Kidney (tissue), 13 donors: ENCODE measurements at regions not wholly inside any gene's neighbourhood (a gene's known extent, or its start where the extent isn't known, plus 50 kb on each side); places are given as distances from the start of the nearest gene placed in this dataset.

ENCODE experiments used
- DNase-seq, 5 donors: peaks; one replicate each; pipeline ENCODE4 v3.0.0-alpha.2; 2013 to 2020
- FAIRE-seq: peaks from 2 replicates; lab custom pipeline; 2012; peaks lifted over from hg19 to GRCh38; lab: Jason Lieb, UNC
- H3K27ac ChIP-seq, 2 donors: one replicate each; pipeline ENCODE4 v1.7.0; 2013; ENCODE audit warnings: low read depth in 2 of 2, low read length in 2 of 2, inconsistent platforms in 1 of 2
- H3K27me3 ChIP-seq: one replicate; pipeline ENCODE4 v1.7.1; 2013; ENCODE audit warnings: low read length, inconsistent platforms; ENCODE audit not compliant: control insufficient read depth, insufficient read depth
- H3K36me3 ChIP-seq, 3 donors: one replicate each; pipeline versions ENCODE4 v1.7.0 to v1.7.1; 2013; ENCODE audit warnings: low read length in 3 of 3, control low read depth in 1 of 3, inconsistent platforms in 1 of 3; ENCODE audit not compliant: insufficient read depth in 3 of 3, control insufficient read depth in 2 of 3
- H3K4me1 ChIP-seq, 3 donors: one replicate each; pipeline versions ENCODE4 v1.7.0 to v1.7.1; 2013; ENCODE audit warnings: low read length in 3 of 3, inconsistent platforms in 1 of 3, low read depth in 1 of 3; ENCODE audit not compliant: control insufficient read depth in 2 of 3, insufficient read depth in 2 of 3
- H3K4me3 ChIP-seq, 3 donors: one replicate each; pipeline versions ENCODE4 v1.7.0 to v1.8.1; 2013; ENCODE audit warnings: low read length in 3 of 3, control low read depth in 1 of 3, inconsistent platforms in 1 of 3
- H3K9ac ChIP-seq, 3 donors: one replicate each; pipeline versions ENCODE4 v1.7.0 to v1.7.1; 2013; ENCODE audit warnings: low read length in 3 of 3, control low read depth in 1 of 3, inconsistent platforms in 1 of 3
- H3K9me3 ChIP-seq, 3 donors: one replicate each; pipeline versions ENCODE4 v1.7.0 to v1.7.1; 2013; ENCODE audit warnings: low read length in 3 of 3, control low read depth in 1 of 3, inconsistent platforms in 1 of 3; ENCODE audit not compliant: control insufficient read depth in 2 of 3, insufficient read depth in 1 of 3
- CTCF ChIP-seq: IDR thresholded peaks from 3 replicates; pipeline ENCODE4 v1.5.1; 2012; ENCODE audit warnings: mild to moderate bottlenecking, moderate library complexity, borderline replicate concordance; ENCODE audit not compliant: insufficient read depth; ENCODE audit errors: extremely low read depth
- intact Hi-C: fragments of 100-400 bp; cut with DNase I; formaldehyde crosslinking; loops from one replicate; pipeline ENCODE4 v1.11.1; 2022
- donor health status: control.
- donor health status: control.
- donor health status: control.
- donor health status: control.
- donor health status: control.
- donor health status: DM: yes; HTN: yes; CAD: no.
- donor health status: Normal renal cell carcinoma (clear cell type).

DNA sequence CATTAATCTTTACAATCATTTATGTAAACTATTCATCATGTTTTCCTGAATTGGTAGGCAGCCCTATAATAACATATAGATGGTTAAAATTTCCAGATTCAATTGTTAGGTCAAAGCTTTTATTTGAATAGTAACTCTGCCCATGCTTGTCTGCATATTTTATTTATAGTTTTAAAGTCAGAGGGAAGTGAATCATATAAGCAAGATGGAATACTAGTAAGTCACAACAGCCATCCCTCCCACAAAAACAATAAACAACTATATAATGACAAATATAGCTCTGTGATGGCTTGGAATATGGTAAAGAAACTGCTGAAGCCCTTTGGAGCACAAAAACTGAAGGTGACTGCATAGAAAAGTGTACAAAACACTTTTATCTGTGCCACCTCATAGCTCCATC is 156.3 kb upstream of the TMEM106B start:
- no peak overlapping the region for H3K9ac ChIP-seq
- intact Hi-C loops = no loop called here
- no peak for TF ChIP-seq CTCF
- FAIRE-seq (no peak), DNase-seq (no peak)
- H3K27me3 ChIP-seq = no peaks in the 10 kb centered on the region
- H3K4me1 ChIP-seq = no peaks in the 10 kb centered on the region
- H3K4me3 ChIP-seq = no peak overlapping the region
- H3K27ac ChIP-seq = no peak overlapping the region
- H3K9me3 ChIP-seq = peaks cover 0 to 9% (median 6%) of the 10 kb centered on the region in 3 donors
- H3K36me3 ChIP-seq = no peaks in the 10 kb centered on the region

- intact Hi-C loops = no loop called here
- no peak for FAIRE-seq
- H3K4me3 ChIP-seq = no peak overlapping the region
- peaks cover 0 to 9% (median 6%) of the 10 kb centered on the region in 3 donors for H3K9me3 ChIP-seq
- H3K9ac ChIP-seq = no peak overlapping the region
- DNase-seq = no peak
- H3K27me3 ChIP-seq = no peaks in the 10 kb centered on the region
- TF ChIP-seq CTCF = no peak
- no peak overlapping the region for H3K27ac ChIP-seq
- H3K36me3 ChIP-seq = no peaks in the 10 kb centered on the region
- no peaks in the 10 kb centered on the region for H3K4me1 ChIP-seq
Measured at GRCh38 chr7:12056381-12056780, 154.7 kb upstream of the TMEM106B start.

GRCh38 chr7:12056977-12057376 is 154.1 kb upstream of the TMEM106B start:
- Histone ChIP-seq H3K27ac (no peak overlapping the region), H3K36me3 (no peaks in the 10 kb centered on the region), H3K9me3 (peaks cover 0 to 9% (median 6%) of the 10 kb centered on the region in 3 donors), H3K27me3 (no peaks in the 10 kb centered on the region), H3K4me3 (no peak overlapping the region), H3K4me1 (no peaks in the 10 kb centered on the region), H3K9ac (no peak overlapping the region)
- TF ChIP-seq CTCF = no peak
- FAIRE-seq (no peak), DNase-seq (no peak)
- intact Hi-C loops = no loop called here

- Histone ChIP-seq H3K4me1 (no peaks in the 10 kb centered on the region), H3K4me3 (no peak overlapping the region), H3K9ac (no peak overlapping the region), H3K27me3 (no peaks in the 10 kb centered on the region), H3K27ac (no peak overlapping the region), H3K9me3 (peaks cover 0 to 5% (median 5%) of the 10 kb centered on the region in 3 donors), H3K36me3 (no peaks in the 10 kb centered on the region)
- FAIRE-seq = no peak
- DNase-seq = no peak
- intact Hi-C loops = no loop called here
- no peak for TF ChIP-seq CTCF
Measured at GRCh38 chr7:12062062-12062461, 149.0 kb upstream of the TMEM106B start.
